WTC11 (cell line): ENCODE measurements at regions not wholly inside any gene's neighbourhood (a gene's known extent, or its start where the extent isn't known, plus 50 kb on each side); places are given as distances from the start of the nearest gene placed in this dataset.

Experiments used
- ATAC-seq: fragments of 200-7000 bp; cut with Tn5 transposase; 2 replicates; pipeline ENCODE4 v1.10.0; 2021; ENCODE audit warnings: mild to moderate bottlenecking, moderate library complexity
- CTCF ChIA-PET: fragments of 300-600 bp; sonication (Branson Sonifier 250); formaldehyde crosslinking; loops from one replicate; lab custom pipeline; 2021; ENCODE audit warnings: antibody characterized with exemption; lab: Charles Lee
- POLR2A ChIA-PET: fragments of 350-600 bp; sonication (Branson Sonifier 250); formaldehyde crosslinking; loops from one replicate; lab custom pipeline; 2021; ENCODE audit warnings: antibody characterized with exemption; lab: Charles Lee
- DNase-seq: peaks from one replicate; pipeline ENCODE4 v3.0.0; 2021; ENCODE audit warnings: low spot score
- H3K27ac Mint-ChIP-seq: 2 replicates; pipeline ENCODE4 v1.8.0; 2021; ENCODE audit warnings: mixed read lengths
- H3K27me3 Mint-ChIP-seq: 2 replicates; pipeline ENCODE4 v1.8.0; 2021; ENCODE audit warnings: low read depth, mild to moderate bottlenecking, moderate library complexity, mixed read lengths
- H3K36me3 Mint-ChIP-seq: 2 replicates; pipeline ENCODE4 v1.8.0; 2021; ENCODE audit warnings: mixed read lengths
- H3K4me1 Mint-ChIP-seq: 2 replicates; pipeline ENCODE4 v1.8.0; 2022; ENCODE audit warnings: mixed read lengths
- H3K4me3 Mint-ChIP-seq: 2 replicates; pipeline ENCODE4 v1.8.0; 2021; ENCODE audit warnings: mild to moderate bottlenecking, moderate library complexity, mixed read lengths
- H3K9me3 Mint-ChIP-seq: 2 replicates; pipeline ENCODE4 v1.8.0; 2021; ENCODE audit warnings: mixed read lengths
- ESRRA ChIP-seq: sonication (generic); formaldehyde crosslinking; IDR thresholded peaks from 2 replicates; pipeline ENCODE4 v1.8.1; 2022; ENCODE audit warnings: mild to moderate bottlenecking, missing genetic modification reagents, borderline replicate concordance
- JAZF1 ChIP-seq: fragments of 250-450 bp; sonication (Bioruptor Pico); IDR thresholded peaks from 2 replicates; pipeline ENCODE4 v1.9.0; 2021; ENCODE audit warnings: moderate library complexity, mild to moderate bottlenecking, inconsistent platforms
- NFE2L1 ChIP-seq: sonication (generic); formaldehyde crosslinking; IDR thresholded peaks from 2 replicates; pipeline ENCODE4 v1.8.1; 2023; ENCODE audit warnings: missing genetic modification reagents
- RELA ChIP-seq: sonication (generic); formaldehyde crosslinking; IDR thresholded peaks from 2 replicates; pipeline ENCODE4 v1.8.1; 2022; ENCODE audit warnings: missing genetic modification reagents, mild to moderate bottlenecking, borderline replicate concordance
- RORB ChIP-seq: fragments of 250-450 bp; sonication (Bioruptor Pico); IDR thresholded peaks from 2 replicates; pipeline ENCODE4 v1.9.0; 2021; ENCODE audit warnings: mild to moderate bottlenecking
- SOX15 ChIP-seq: fragments of 250-450 bp; sonication (Bioruptor Pico); IDR thresholded peaks from 2 replicates; pipeline ENCODE4 v1.9.0; 2021; ENCODE audit warnings: mild to moderate bottlenecking
- TEAD1 ChIP-seq: sonication (generic); formaldehyde crosslinking; IDR thresholded peaks from 2 replicates; pipeline ENCODE4 v1.8.0; 2022; ENCODE audit warnings: mild to moderate bottlenecking, missing genetic modification reagents
- ZNF138 ChIP-seq: sonication (generic); formaldehyde crosslinking; conservative IDR thresholded peaks from 2 replicates; pipeline ENCODE4 v1.8.1; 2022; ENCODE audit warnings: mild to moderate bottlenecking, moderate library complexity, missing genetic modification reagents
- ZNF232 ChIP-seq: sonication (generic); formaldehyde crosslinking; IDR thresholded peaks from 2 replicates; pipeline ENCODE4 v1.8.0; 2022; ENCODE audit warnings: mild to moderate bottlenecking, missing genetic modification reagents
- ZNF317 ChIP-seq: sonication (generic); formaldehyde crosslinking; IDR thresholded peaks from 2 replicates; pipeline ENCODE4 v1.8.1; 2023; ENCODE audit warnings: low read depth, mild to moderate bottlenecking, moderate library complexity, missing genetic modification reagents, borderline replicate concordance
- ZNF671 ChIP-seq: fragments of 250-450 bp; sonication (Bioruptor Pico); IDR thresholded peaks from 2 replicates; pipeline ENCODE4 v1.8.0; 2021; ENCODE audit warnings: mild to moderate bottlenecking
- TF ChIP-seq, protein P1 (sequence below): sonication (generic); formaldehyde crosslinking; IDR thresholded peaks from 2 replicates; pipeline ENCODE4 v1.8.1; 2022; ENCODE audit warnings: low read depth, mild to moderate bottlenecking, moderate library complexity, missing genetic modification reagents, borderline replicate concordance
- TF ChIP-seq, protein P2 (sequence below): fragments of 250-450 bp; sonication (Bioruptor Pico); IDR thresholded peaks from 2 replicates; pipeline ENCODE4 v1.8.0; 2021; ENCODE audit warnings: mild to moderate bottlenecking
- TF ChIP-seq, protein P3 (sequence below): fragments of 250-450 bp; sonication (Bioruptor Pico); IDR thresholded peaks from 2 replicates; pipeline ENCODE4 v1.9.0; 2021; ENCODE audit warnings: mild to moderate bottlenecking, borderline replicate concordance
- TF ChIP-seq, protein P4 (sequence below): sonication (generic); formaldehyde crosslinking; IDR thresholded peaks from 2 replicates; pipeline ENCODE4 v1.8.1; 2022; ENCODE audit warnings: missing genetic modification reagents, borderline replicate concordance
- TF ChIP-seq, protein P5 (sequence below): sonication (generic); formaldehyde crosslinking; conservative IDR thresholded peaks from 2 replicates; pipeline ENCODE4 v1.8.1; 2023; ENCODE audit warnings: mild to moderate bottlenecking, low read depth, missing genetic modification reagents, moderate library complexity

DNA sequence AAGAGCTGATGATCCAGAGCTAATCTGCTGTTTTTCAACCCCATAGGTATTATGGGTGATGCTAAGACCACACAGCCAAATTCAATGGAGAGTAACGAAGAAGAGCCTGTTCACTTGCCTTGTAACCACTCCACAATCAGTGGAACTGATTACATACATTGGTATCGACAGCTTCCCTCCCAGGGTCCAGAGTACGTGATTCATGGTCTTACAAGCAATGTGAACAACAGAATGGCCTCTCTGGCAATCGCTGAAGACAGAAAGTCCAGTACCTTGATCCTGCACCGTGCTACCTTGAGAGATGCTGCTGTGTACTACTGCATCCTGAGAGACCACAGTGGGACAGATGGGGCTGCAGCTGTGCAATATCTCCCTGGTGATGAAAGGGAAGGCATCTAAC is 386.0 kb downstream of the DAD1 start (continued):
- TF ChIP-seq, protein P1, sequence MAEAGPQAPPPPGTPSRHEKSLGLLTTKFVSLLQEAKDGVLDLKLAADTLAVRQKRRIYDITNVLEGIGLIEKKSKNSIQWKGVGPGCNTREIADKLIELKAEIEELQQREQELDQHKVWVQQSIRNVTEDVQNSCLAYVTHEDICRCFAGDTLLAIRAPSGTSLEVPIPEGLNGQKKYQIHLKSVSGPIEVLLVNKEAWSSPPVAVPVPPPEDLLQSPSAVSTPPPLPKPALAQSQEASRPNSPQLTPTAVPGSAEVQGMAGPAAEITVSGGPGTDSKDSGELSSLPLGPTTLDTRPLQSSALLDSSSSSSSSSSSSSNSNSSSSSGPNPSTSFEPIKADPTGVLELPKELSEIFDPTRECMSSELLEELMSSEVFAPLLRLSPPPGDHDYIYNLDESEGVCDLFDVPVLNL (CRISPR knock-in tag): no peak
- TF ChIP-seq, protein P2, sequence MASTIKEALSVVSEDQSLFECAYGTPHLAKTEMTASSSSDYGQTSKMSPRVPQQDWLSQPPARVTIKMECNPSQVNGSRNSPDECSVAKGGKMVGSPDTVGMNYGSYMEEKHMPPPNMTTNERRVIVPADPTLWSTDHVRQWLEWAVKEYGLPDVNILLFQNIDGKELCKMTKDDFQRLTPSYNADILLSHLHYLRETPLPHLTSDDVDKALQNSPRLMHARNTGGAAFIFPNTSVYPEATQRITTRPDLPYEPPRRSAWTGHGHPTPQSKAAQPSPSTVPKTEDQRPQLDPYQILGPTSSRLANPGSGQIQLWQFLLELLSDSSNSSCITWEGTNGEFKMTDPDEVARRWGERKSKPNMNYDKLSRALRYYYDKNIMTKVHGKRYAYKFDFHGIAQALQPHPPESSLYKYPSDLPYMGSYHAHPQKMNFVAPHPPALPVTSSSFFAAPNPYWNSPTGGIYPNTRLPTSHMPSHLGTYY (CRISPR knock-in tag): no peak
- no peak for TF ChIP-seq RELA (CRISPR knock-in tag)
- TF ChIP-seq, protein P3, sequence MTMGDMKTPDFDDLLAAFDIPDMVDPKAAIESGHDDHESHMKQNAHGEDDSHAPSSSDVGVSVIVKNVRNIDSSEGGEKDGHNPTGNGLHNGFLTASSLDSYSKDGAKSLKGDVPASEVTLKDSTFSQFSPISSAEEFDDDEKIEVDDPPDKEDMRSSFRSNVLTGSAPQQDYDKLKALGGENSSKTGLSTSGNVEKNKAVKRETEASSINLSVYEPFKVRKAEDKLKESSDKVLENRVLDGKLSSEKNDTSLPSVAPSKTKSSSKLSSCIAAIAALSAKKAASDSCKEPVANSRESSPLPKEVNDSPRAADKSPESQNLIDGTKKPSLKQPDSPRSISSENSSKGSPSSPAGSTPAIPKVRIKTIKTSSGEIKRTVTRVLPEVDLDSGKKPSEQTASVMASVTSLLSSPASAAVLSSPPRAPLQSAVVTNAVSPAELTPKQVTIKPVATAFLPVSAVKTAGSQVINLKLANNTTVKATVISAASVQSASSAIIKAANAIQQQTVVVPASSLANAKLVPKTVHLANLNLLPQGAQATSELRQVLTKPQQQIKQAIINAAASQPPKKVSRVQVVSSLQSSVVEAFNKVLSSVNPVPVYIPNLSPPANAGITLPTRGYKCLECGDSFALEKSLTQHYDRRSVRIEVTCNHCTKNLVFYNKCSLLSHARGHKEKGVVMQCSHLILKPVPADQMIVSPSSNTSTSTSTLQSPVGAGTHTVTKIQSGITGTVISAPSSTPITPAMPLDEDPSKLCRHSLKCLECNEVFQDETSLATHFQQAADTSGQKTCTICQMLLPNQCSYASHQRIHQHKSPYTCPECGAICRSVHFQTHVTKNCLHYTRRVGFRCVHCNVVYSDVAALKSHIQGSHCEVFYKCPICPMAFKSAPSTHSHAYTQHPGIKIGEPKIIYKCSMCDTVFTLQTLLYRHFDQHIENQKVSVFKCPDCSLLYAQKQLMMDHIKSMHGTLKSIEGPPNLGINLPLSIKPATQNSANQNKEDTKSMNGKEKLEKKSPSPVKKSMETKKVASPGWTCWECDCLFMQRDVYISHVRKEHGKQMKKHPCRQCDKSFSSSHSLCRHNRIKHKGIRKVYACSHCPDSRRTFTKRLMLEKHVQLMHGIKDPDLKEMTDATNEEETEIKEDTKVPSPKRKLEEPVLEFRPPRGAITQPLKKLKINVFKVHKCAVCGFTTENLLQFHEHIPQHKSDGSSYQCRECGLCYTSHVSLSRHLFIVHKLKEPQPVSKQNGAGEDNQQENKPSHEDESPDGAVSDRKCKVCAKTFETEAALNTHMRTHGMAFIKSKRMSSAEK (CRISPR knock-in tag): no peak
- no peak for TF ChIP-seq ZNF671 (CRISPR knock-in tag)

DNA sequence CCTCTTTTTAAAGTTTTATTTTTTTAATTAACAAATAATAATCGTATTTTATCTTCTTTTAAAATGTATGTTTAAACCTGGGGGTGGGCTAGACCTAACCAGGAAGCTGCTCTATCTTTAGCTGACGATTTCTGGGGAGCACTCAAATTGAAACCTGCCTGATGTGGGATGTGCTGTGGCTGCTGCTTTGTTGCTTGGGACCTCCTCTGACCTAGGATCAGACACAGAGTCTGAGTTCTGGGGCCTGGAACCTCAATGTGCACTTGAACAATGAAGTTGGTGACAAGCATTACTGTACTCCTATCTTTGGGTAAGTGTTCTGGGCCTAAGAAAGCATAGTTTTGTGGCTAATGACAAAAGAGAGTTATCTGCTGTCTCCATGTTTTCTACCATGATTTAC is 386.7 kb downstream of the DAD1 start:
- CTCF ChIA-PET: interaction anchor here (1.5 to 2.9 kb wide), 7 partner anchors 17 to 368 kb away, joined by 6 to 22 read pairs (median 18); no protein-coding TSS in a partner anchor
- Mint-ChIP-seq H3K9me3 (peaks cover 36% of the 10 kb centered on the region), H3K4me3 (no peak overlapping the region), H3K36me3 (peaks cover 23% of the 10 kb centered on the region), H3K27ac (no peak overlapping the region), H3K4me1 (no peaks in the 10 kb centered on the region), H3K27me3 (peaks cover 3% of the 10 kb centered on the region; the same call in 1 of the 2 replicates)
- DNase-seq (no peak), ATAC-seq (no peak)
- no peak for TF ChIP-seq JAZF1 (CRISPR knock-in tag)
- no peak for TF ChIP-seq RORB (CRISPR knock-in tag)
- TF ChIP-seq NFE2L1 (CRISPR knock-in tag): no peak
- TF ChIP-seq, protein P2 (CRISPR knock-in tag): no peak
- TF ChIP-seq, protein P4, sequence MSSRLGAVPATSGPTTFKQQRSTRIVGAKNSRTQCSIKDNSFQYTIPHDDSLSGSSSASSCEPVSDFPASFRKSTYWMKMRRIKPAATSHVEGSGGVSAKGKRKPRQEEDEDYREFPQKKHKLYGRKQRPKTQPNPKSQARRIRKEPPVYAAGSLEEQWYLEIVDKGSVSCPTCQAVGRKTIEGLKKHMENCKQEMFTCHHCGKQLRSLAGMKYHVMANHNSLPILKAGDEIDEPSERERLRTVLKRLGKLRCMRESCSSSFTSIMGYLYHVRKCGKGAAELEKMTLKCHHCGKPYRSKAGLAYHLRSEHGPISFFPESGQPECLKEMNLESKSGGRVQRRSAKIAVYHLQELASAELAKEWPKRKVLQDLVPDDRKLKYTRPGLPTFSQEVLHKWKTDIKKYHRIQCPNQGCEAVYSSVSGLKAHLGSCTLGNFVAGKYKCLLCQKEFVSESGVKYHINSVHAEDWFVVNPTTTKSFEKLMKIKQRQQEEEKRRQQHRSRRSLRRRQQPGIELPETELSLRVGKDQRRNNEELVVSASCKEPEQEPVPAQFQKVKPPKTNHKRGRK: no peak
- TF ChIP-seq ZNF232 (CRISPR knock-in tag): no peak
- no peak for TF ChIP-seq ZNF317 (CRISPR knock-in tag)
- TF ChIP-seq SOX15 (CRISPR knock-in tag): no peak
- TF ChIP-seq TEAD1 (CRISPR knock-in tag): no peak
- no peak for TF ChIP-seq ZNF138 (CRISPR knock-in tag)
- no peak for TF ChIP-seq ESRRA (CRISPR knock-in tag)
- TF ChIP-seq, protein P5, sequence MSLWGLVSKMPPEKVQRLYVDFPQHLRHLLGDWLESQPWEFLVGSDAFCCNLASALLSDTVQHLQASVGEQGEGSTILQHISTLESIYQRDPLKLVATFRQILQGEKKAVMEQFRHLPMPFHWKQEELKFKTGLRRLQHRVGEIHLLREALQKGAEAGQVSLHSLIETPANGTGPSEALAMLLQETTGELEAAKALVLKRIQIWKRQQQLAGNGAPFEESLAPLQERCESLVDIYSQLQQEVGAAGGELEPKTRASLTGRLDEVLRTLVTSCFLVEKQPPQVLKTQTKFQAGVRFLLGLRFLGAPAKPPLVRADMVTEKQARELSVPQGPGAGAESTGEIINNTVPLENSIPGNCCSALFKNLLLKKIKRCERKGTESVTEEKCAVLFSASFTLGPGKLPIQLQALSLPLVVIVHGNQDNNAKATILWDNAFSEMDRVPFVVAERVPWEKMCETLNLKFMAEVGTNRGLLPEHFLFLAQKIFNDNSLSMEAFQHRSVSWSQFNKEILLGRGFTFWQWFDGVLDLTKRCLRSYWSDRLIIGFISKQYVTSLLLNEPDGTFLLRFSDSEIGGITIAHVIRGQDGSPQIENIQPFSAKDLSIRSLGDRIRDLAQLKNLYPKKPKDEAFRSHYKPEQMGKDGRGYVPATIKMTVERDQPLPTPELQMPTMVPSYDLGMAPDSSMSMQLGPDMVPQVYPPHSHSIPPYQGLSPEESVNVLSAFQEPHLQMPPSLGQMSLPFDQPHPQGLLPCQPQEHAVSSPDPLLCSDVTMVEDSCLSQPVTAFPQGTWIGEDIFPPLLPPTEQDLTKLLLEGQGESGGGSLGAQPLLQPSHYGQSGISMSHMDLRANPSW (CRISPR knock-in tag): no peak
- POLR2A ChIA-PET: no interaction called here
